ENCODE measurements at regions not wholly inside any gene's neighbourhood (a gene's known extent, or its start where the extent isn't known, plus 50 kb on each side); places are given as distances from the start of the nearest gene placed in this dataset.
"Not testable (repeated sequence)": the region's sequence is repeated elsewhere in the genome, so short reads cannot be mapped to it uniquely, and the experiment has no call there.

DNA sequence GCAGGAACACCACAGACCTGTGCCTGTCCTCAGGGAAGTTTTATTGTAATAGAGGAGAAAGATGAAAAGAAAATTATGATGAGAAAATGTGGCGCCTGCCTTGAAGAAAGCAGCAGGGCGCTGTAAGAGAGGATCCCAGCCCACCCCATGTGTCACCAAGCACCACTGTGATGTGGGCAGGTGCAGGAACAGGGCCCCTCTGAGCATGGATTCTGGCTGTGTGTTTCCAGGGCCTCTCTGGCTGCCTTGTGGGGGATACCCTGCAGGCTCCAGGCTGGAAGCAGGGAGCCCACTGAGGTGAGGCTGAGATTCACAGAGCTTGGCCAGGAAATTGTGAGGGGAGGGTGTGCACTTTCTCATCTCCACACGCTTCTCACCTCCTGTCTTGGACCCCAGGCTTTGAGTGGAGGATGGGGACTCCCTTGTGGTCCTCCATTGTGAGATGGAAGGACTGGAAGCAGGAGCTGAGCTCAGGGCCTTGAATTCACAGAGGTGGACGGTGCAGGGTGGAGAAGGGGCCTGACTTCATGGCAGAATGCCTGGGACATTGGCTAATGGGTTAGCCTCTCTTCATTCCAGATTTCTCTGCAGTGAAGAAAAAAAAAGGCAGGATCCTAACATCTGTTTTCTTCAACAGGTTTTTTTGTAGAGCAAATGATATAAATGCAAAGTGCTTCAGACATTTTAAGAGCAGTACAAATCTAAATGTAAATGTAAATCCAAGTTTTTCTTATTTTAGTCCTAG, 246.6 kb upstream of the B3GAT1 start:
- POLR2A ChIA-PET = interaction anchor here (0.6 kb wide), 1 partner anchor 172 kb away, joined by 3 read pairs; no protein-coding TSS in a partner anchor
- DNase-seq (ENCODE audit: extremely low spot score) = no peak
- CTCF ChIA-PET = interaction anchor here (0.6 kb wide), 1 partner anchor 410 kb away, joined by 3 read pairs; no protein-coding TSS in a partner anchor
- TF ChIP-seq NFRKB (IDR thresholded peaks at IDR 0.05) (no peak), ARNT (IDR thresholded peaks at IDR 0.05) (no peak), LEF1 (IDR thresholded peaks at IDR 0.05; ENCODE audit: borderline replicate concordance) (no peak), ELF4 (IDR thresholded peaks at IDR 0.05) (no peak), ZNF384 (IDR thresholded peaks at IDR 0.05) (no peak), FOXK2 (IDR thresholded peaks at IDR 0.05) (no peak)
- TF ChIP-seq, protein P1, sequence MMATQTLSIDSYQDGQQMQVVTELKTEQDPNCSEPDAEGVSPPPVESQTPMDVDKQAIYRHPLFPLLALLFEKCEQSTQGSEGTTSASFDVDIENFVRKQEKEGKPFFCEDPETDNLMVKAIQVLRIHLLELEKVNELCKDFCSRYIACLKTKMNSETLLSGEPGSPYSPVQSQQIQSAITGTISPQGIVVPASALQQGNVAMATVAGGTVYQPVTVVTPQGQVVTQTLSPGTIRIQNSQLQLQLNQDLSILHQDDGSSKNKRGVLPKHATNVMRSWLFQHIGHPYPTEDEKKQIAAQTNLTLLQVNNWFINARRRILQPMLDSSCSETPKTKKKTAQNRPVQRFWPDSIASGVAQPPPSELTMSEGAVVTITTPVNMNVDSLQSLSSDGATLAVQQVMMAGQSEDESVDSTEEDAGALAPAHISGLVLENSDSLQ (IDR thresholded peaks at IDR 0.05) = no peak

DNA sequence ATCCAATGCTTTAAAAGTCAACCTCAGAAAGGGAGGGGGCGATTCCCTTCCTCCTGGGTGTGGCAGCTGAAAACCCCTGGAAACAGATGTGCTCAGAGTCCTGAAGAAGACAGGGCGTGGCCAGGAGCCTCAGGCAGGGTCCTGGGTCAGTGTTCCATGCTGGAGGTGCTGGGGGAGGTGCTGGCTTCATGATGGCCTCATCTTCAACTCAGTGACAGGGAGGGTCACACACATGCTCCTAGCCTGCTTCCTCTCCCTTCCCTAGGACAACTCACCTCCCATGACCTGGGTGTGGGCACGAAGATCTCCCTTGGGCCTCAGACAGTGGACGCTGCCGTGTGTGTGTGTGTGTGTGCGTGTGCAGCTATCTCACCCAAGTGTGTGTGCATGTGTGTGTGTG, 245.6 kb upstream of the B3GAT1 start:
- no peak for DNase-seq (ENCODE audit: extremely low spot score)
- ChIA-PET POLR2A (no interaction called here), CTCF (no interaction called here)
- TF ChIP-seq FOXK2 (IDR thresholded peaks at IDR 0.05) = no peak
- no peak for TF ChIP-seq FOXM1 (IDR thresholded peaks at IDR 0.05; ENCODE audit: borderline replicate concordance)
- TF ChIP-seq L3MBTL2 (conservative IDR thresholded peaks at IDR 0.05) = no peak
- no peak for TF ChIP-seq TARDBP (IDR thresholded peaks at IDR 0.05)
- no peak for TF ChIP-seq BHLHE40 (IDR thresholded peaks at IDR 0.05; ENCODE audit: borderline replicate concordance)
- no peak for TF ChIP-seq FOXA1 (IDR thresholded peaks at IDR 0.05)
- no peak for TF ChIP-seq SP1 (IDR thresholded peaks at IDR 0.05)
- TF ChIP-seq ARNT (IDR thresholded peaks at IDR 0.05) = no peak

DNA sequence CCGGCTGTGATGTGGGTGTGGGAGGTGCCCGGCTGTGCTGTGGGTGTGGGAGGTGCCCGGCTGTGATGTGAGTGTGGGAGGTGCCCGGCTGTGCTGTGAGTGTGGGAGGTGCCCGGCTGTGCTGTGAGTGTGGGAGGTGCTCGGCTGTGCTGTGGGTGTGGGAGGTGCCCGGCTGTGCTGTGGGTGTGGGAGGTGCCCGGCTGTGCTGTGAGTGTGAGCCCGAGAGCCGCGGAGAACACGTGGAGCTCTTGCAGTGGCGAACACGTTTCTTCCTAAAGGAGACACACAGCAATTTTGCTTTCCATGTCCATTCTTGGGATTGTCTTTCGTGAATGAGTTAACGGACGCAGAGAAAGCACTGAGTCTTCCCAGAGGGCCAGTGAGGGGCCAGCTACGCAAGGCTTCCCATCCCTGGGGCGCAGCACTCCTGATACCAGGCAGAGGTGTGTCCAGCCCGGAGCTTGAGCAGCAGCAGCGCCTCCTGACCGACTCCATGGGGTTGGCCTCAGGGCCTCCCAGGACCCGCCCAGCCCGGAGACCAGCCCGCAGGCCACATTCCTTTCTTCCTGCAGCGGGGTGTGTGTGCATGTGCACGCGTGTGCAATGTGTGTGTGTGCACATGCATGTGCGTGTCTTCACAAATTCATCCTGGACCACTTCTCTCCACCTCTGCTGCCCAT, 245.0 kb upstream of the B3GAT1 start:
- no peak for TF ChIP-seq ZNF384 (IDR thresholded peaks at IDR 0.05)
- TF ChIP-seq L3MBTL2 (conservative IDR thresholded peaks at IDR 0.05) = no peak
- no peak for TF ChIP-seq SUZ12 (IDR thresholded peaks at IDR 0.05)
- no peak for TF ChIP-seq HDGF (IDR thresholded peaks at IDR 0.05; ENCODE audit: borderline replicate concordance)
- TF ChIP-seq BHLHE40 (IDR thresholded peaks at IDR 0.05; ENCODE audit: borderline replicate concordance) = no peak
- TF ChIP-seq TARDBP (IDR thresholded peaks at IDR 0.05) = no peak
- no peak for TF ChIP-seq FOXK2 (IDR thresholded peaks at IDR 0.05)
- no peak for TF ChIP-seq FOXM1 (IDR thresholded peaks at IDR 0.05; ENCODE audit: borderline replicate concordance)
- no peak for TF ChIP-seq LEF1 (IDR thresholded peaks at IDR 0.05; ENCODE audit: borderline replicate concordance)
- no peak for DNase-seq (ENCODE audit: extremely low spot score)
- CTCF ChIA-PET = no interaction called here
- POLR2A ChIA-PET = no interaction called here

DNA sequence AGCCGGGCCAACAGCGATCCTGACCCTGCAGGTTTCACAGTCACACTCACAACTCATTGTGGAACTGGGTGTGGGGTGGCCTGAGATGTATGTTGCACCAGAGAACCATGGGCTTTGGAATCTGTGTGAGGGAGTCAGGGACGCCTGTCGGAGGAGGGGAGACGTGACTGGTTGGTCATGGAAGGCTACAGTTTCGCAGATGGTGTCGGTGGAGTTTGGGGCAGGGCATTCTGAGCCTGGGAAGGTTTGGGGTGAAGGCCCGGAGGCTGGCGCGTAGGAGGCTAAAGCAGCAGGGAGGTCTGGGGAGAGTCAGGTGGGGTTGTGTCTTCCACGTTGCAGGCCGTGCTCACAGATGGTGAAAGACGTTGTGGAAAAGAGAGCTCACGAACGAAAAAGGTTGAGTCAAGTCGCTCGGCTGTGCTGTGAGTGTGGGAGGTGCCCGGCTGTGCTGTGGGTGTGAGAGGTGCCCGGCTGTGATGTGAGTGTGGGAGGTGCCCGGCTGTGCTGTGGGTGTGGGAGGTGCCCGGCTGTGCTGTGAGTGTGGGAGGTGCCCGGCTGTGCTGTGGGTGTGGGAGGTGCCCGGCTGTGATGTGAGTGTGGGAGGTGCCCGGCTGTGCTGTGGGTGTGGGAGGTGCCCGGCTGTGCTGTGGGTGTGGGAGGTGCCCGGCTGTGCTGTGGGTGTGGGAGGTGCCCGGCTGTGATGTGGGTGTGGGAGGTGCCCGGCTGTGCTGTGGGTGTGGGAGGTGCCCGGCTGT, 244.2 kb upstream of the B3GAT1 start:
- CTCF ChIA-PET; DNase-seq (ENCODE audit: extremely low spot score); POLR2A ChIA-PET: not testable (repeated sequence)

DNA sequence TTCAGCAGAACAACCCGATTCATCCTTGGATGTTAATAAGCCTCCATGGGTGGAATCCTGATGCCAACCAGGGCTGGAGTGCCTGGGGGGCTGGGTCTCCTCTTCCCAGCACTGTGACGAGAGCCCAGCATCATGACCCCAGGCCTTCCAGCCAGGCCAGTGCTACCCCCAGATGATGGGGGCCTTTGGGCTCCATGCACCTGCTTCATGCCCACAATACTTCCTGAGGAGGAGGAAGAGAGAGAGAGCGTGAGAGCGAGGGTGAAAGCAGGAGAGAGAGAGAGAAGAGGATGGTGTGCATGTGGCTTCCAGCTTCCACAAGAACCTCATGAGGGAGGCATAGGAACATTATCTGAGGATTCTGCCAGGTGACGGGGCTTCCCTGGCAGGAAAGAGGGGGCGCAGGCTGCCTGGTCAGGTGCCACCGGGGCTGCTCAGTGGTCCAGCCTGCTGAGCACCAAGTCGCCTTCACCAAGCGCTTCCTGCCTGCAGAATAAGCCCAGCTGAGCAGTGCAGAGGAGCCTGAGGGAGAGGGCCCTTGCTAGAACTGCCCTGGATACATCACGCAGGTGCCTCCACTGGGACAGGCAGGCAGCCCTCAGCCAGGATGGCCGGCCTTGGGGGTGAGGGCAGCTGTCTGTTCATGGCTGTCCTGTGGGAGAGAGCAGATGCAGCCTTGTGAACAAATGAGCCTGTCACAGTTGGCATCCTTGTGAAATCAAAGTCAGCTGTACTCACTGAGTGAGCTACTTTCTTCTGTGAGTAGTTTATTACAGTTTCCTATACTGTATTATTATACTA, 243.3 kb upstream of the B3GAT1 start:
- CTCF ChIA-PET = no interaction called here
- DNase-seq (ENCODE audit: extremely low spot score) = no peak

More for the DNA sequence above, 243.3 kb upstream of the B3GAT1 start:
- TF ChIP-seq NFRKB (IDR thresholded peaks at IDR 0.05) = no peak
- TF ChIP-seq ARNT (IDR thresholded peaks at IDR 0.05) = no peak
- no peak for TF ChIP-seq FOXK2 (IDR thresholded peaks at IDR 0.05)
- no peak for TF ChIP-seq HDGF (IDR thresholded peaks at IDR 0.05; ENCODE audit: borderline replicate concordance)
- no peak for TF ChIP-seq TARDBP (IDR thresholded peaks at IDR 0.05)
- TF ChIP-seq SP1 (IDR thresholded peaks at IDR 0.05) = no peak
- TF ChIP-seq LEF1 (IDR thresholded peaks at IDR 0.05; ENCODE audit: borderline replicate concordance) = no peak
- TF ChIP-seq, protein P1 (IDR thresholded peaks at IDR 0.05) = no peak
- no peak for TF ChIP-seq L3MBTL2 (conservative IDR thresholded peaks at IDR 0.05)
- no peak for TF ChIP-seq SUZ12 (IDR thresholded peaks at IDR 0.05)
- no peak for TF ChIP-seq FOXM1 (IDR thresholded peaks at IDR 0.05; ENCODE audit: borderline replicate concordance)
- no peak for TF ChIP-seq BHLHE40 (IDR thresholded peaks at IDR 0.05; ENCODE audit: borderline replicate concordance)
- TF ChIP-seq ELF4 (IDR thresholded peaks at IDR 0.05) = no peak
- TF ChIP-seq FOXA1 (IDR thresholded peaks at IDR 0.05) = no peak
- TF ChIP-seq CTBP1 (IDR thresholded peaks at IDR 0.05; ENCODE audit: borderline replicate concordance) = no peak
- TF ChIP-seq ZNF384 (IDR thresholded peaks at IDR 0.05) = no peak
- POLR2A ChIA-PET = no interaction called here
